HG03558 (cell line): ENCODE measurements at regions not wholly inside any gene's neighbourhood (a gene's known extent, or its start where the extent isn't known, plus 50 kb on each side); places are given as distances from the start of the nearest gene placed in this dataset.
"Not testable (repeated sequence)": the region's sequence is repeated elsewhere in the genome, so short reads cannot be mapped to it uniquely, and the experiment has no call there.

Source experiments
- ATAC-seq: cut with Tn5 transposase; IDR thresholded peaks from one replicate; pipeline ENCODE4 v1.9.1; 2021; ENCODE audit warnings: moderate number of reproducible peaks; ENCODE audit not compliant: unreplicated experiment; ENCODE audit errors: extremely low read depth

GRCh38 chr20:41692479-41693135 is 74.4 kb upstream of the CHD6 start:
- peak; percentile 29 for ATAC-seq

GRCh38 chr20:41691443-41691842 is 73.3 kb upstream of the CHD6 start:
- no peak for ATAC-seq

- no peak for ATAC-seq
Observed at GRCh38 chr20:41690702-41691101, 72.5 kb upstream of the CHD6 start.

- no peak for ATAC-seq
Observed at GRCh38 chr20:41686961-41687360, 68.8 kb upstream of the CHD6 start.

GRCh38 chr20:41685145-41685544 is 67.0 kb upstream of the CHD6 start:
- not testable (repeated sequence) for ATAC-seq

- ATAC-seq = no peak
Observed at GRCh38 chr20:41678799-41679198, 60.6 kb upstream of the CHD6 start.

GRCh38 chr20:41672282-41672681 is 54.1 kb upstream of the CHD6 start:
- ATAC-seq = no peak

- no peak for ATAC-seq
Observed at GRCh38 chr20:41671143-41671542, 53.0 kb upstream of the CHD6 start.

GRCh38 chr20:41670631-41671030 is 52.5 kb upstream of the CHD6 start:
- ATAC-seq = no peak

GRCh38 chr20:41669708-41670263 is 51.6 kb upstream of the CHD6 start:
- no peak for ATAC-seq

GRCh38 chr20:41668057-41668749 is 50.0 kb upstream of the CHD6 start:
- no peak for ATAC-seq
